SH-SY5Y (cell line): ENCODE measurements at regions not wholly inside any gene's neighbourhood (a gene's known extent, or its start where the extent isn't known, plus 50 kb on each side); places are given as distances from the start of the nearest gene placed in this dataset.

Source experiments
- GATA2 ChIP-seq: IDR thresholded peaks from 2 replicates; pipeline ENCODE4 v1.6.1; 2011; ENCODE audit warnings: mild to moderate bottlenecking, low read depth, low read length
- GATA3 ChIP-seq: IDR thresholded peaks from 2 replicates; pipeline ENCODE4 v1.6.1; 2011; ENCODE audit warnings: low read depth, mild to moderate bottlenecking, low read length, moderate library complexity

GRCh38 chr10:55800602-55801352, 560.3 kb downstream of the ZWINT start:
- no peak for TF ChIP-seq GATA2
- TF ChIP-seq GATA3 = no peak
